IMR-90 (cell line): ENCODE measurements at regions not wholly inside any gene's neighbourhood (a gene's known extent, or its start where the extent isn't known, plus 50 kb on each side); places are given as distances from the start of the nearest gene placed in this dataset.

Source experiments
- FOS ChIP-seq: fragments of 150-350 bp; IDR thresholded peaks from 2 replicates; pipeline ENCODE4 v1.6.1; 2016; ENCODE audit warnings: low read depth, low read length
- MXI1 ChIP-seq: IDR thresholded peaks from 2 replicates; pipeline ENCODE4 v1.6.1; 2012; ENCODE audit warnings: low read depth, mild to moderate bottlenecking, low read length, moderate library complexity, borderline replicate concordance
- POLR2A ChIP-seq: IDR thresholded peaks from 2 replicates; pipeline ENCODE4 v1.6.1; 2012; ENCODE audit warnings: mild to moderate bottlenecking, low read depth, low read length
- RAD21 ChIP-seq: IDR thresholded peaks from 2 replicates; pipeline ENCODE4 v1.6.1; 2012; ENCODE audit warnings: low read length, improper control_type of control experiment
- RCOR1 ChIP-seq: IDR thresholded peaks from 2 replicates; pipeline ENCODE4 v1.6.1; 2012; ENCODE audit warnings: mild to moderate bottlenecking, low read length, improper control_type of control experiment; ENCODE audit not compliant: insufficient replicate concordance
- RFX5 ChIP-seq: IDR thresholded peaks from 2 replicates; pipeline ENCODE4 v1.8.0; 2012; ENCODE audit warnings: low read depth, mild to moderate bottlenecking, low read length, moderate library complexity
- SMC3 ChIP-seq: fragments of 150-350 bp; IDR thresholded peaks from 2 replicates; pipeline ENCODE4 v1.6.1; 2016; ENCODE audit warnings: low read depth, mild to moderate bottlenecking, antibody characterized with exemption, low read length, moderate library complexity
- TF ChIP-seq, protein P1 (sequence below): conservative IDR thresholded peaks from 2 replicates; pipeline ENCODE4 v1.5.1; 2012; ENCODE audit warnings: mild to moderate bottlenecking, low read depth, low read length, improper control_type of control experiment
- TF ChIP-seq, protein P2 (sequence below): fragments of 150-350 bp; IDR thresholded peaks from 2 replicates; pipeline ENCODE4 v1.6.1; 2017; ENCODE audit warnings: mild to moderate bottlenecking, antibody characterized with exemption, low read length, low read depth

DNA sequence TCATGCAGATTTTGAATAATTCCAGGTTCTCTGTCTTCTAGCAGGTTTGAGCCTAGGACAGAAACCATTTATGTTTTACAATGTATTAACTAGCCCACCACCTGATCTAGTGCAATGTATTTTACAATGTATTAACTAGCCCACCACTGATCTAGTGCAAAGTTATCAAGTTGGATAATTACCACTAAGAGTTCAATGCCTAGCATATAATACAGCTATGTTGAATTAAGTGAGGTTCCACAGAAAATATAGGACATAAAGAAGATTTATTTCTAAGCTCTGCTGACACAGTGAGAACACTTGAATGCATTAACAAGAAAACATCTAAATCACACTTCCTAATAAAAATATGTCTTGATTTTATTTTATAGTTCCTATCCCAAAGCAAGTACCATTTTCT lies 854.6 kb upstream of the NEGR1 start:
- TF ChIP-seq, protein P1, sequence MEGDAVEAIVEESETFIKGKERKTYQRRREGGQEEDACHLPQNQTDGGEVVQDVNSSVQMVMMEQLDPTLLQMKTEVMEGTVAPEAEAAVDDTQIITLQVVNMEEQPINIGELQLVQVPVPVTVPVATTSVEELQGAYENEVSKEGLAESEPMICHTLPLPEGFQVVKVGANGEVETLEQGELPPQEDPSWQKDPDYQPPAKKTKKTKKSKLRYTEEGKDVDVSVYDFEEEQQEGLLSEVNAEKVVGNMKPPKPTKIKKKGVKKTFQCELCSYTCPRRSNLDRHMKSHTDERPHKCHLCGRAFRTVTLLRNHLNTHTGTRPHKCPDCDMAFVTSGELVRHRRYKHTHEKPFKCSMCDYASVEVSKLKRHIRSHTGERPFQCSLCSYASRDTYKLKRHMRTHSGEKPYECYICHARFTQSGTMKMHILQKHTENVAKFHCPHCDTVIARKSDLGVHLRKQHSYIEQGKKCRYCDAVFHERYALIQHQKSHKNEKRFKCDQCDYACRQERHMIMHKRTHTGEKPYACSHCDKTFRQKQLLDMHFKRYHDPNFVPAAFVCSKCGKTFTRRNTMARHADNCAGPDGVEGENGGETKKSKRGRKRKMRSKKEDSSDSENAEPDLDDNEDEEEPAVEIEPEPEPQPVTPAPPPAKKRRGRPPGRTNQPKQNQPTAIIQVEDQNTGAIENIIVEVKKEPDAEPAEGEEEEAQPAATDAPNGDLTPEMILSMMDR: no peak
- no peak for TF ChIP-seq POLR2A
- TF ChIP-seq RAD21: no peak
- TF ChIP-seq RCOR1: no peak
- TF ChIP-seq SMC3: no peak
- TF ChIP-seq RFX5: no peak
- TF ChIP-seq MXI1: no peak
- TF ChIP-seq, protein P2, sequence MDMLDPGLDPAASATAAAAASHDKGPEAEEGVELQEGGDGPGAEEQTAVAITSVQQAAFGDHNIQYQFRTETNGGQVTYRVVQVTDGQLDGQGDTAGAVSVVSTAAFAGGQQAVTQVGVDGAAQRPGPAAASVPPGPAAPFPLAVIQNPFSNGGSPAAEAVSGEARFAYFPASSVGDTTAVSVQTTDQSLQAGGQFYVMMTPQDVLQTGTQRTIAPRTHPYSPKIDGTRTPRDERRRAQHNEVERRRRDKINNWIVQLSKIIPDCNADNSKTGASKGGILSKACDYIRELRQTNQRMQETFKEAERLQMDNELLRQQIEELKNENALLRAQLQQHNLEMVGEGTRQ: no peak
- TF ChIP-seq FOS: no peak
